ENCODE measurements at regions not wholly inside any gene's neighbourhood (a gene's known extent, or its start where the extent isn't known, plus 50 kb on each side); places are given as distances from the start of the nearest gene placed in this dataset.

- no peak overlapping the region for H3K27ac ChIP-seq (ENCODE audit: extremely low read depth, low read depth, low read length)
- H2AFZ ChIP-seq (ENCODE audit: low read depth, low read length): no peak overlapping the region
- WGBS (ENCODE audit: insufficient coverage, low coverage, missing lambda C conversion rate): 28% methylated on average over 17 of the region's 20 CpGs
- in situ Hi-C loops (cut with MboI): no loop called here
- H3K79me2 ChIP-seq (ENCODE audit: control insufficient read depth, insufficient read depth, low read length): no peaks in the 10 kb centered on the region
- H3K9ac ChIP-seq (ENCODE audit: insufficient read depth in 1 of 2, low read depth in 2 of 2, low read length in 2 of 2): no peak overlapping the region
- H3K27me3 ChIP-seq (ENCODE audit: control insufficient read depth in 2 of 2, insufficient read depth in 2 of 2, low read length in 2 of 2): peaks cover 10 to 41% of the 10 kb centered on the region in 2 experiments; a peak in 4 of 5 replicates
- ChIA-PET CTCF (ENCODE audit: low intra/inter-chr PET ratio) (no interaction called here), POLR2A (interaction anchor here (1.2 to 2.8 kb wide), 4 partner anchors 8 to 218 kb away, joined by 3 to 9 read pairs (median 6); no protein-coding TSS in a partner anchor)
- no peaks in the 10 kb centered on the region; the same call in 1 of the 2 replicates for H3K9me3 ChIP-seq (replicated peaks; ENCODE audit: control insufficient read depth, insufficient read depth, low read depth, low read length)
- no TSS peak for BruUV-seq (replicated peaks)
- DNase-seq (ENCODE audit: extremely low read depth in 1 of 4, low spot score in 3 of 4): no peak
- no peaks in the 10 kb centered on the region for H3K9me1 ChIP-seq (ENCODE audit: control insufficient read depth, insufficient read depth, low read length)
- peaks cover 0 to 9% of the 10 kb centered on the region in 2 experiments; a peak in 1 of 5 replicates for H3K4me1 ChIP-seq (replicated peaks in 1 of 2; ENCODE audit: control insufficient read depth in 2 of 2, insufficient read depth in 2 of 2, low read length in 2 of 2)
- H3K4me3 ChIP-seq: no peak overlapping the region
- ATAC-seq: no peak
- H4K20me1 ChIP-seq (replicated peaks; ENCODE audit: control insufficient read depth, insufficient read depth, low read length): no peaks in the 10 kb centered on the region
- no peak overlapping the region for H3K4me2 ChIP-seq (ENCODE audit: insufficient read depth, low read length)
- FAIRE-seq: no peak
- no peaks in the 10 kb centered on the region for H3K36me3 ChIP-seq (ENCODE audit: control insufficient read depth, insufficient read depth, low read length)
- intact Hi-C loops (cut with micrococcal nuclease): no loop called here
- TF ChIP-seq MXD1 (CRISPR knock-in tag; IDR thresholded peaks at IDR 0.05; ENCODE audit: borderline replicate concordance, poor library complexity, severe bottlenecking): no peak
- TF ChIP-seq NCOA1 (IDR thresholded peaks at IDR 0.05; ENCODE audit: low read depth): no peak
- TF ChIP-seq ATF6 (CRISPR knock-in tag; IDR thresholded peaks at IDR 0.05): no peak
- no peak for TF ChIP-seq ZBTB9 (CRISPR knock-in tag; IDR thresholded peaks at IDR 0.05)
- no peak for TF ChIP-seq KDM4B (IDR thresholded peaks at IDR 0.05; ENCODE audit: borderline replicate concordance in 2 of 2, low read depth in 1 of 2)
- no peak for TF ChIP-seq POLR2B (IDR thresholded peaks at IDR 0.05; ENCODE audit: low read depth, partially characterized antibody)
- TF ChIP-seq THRA (IDR thresholded peaks at IDR 0.05): no peak
- TF ChIP-seq PML (IDR thresholded peaks at IDR 0.05; ENCODE audit: low read length): no peak
- TF ChIP-seq ESRRB (CRISPR knock-in tag; IDR thresholded peaks at IDR 0.05; ENCODE audit: borderline replicate concordance): no peak
- TF ChIP-seq RB1 (IDR thresholded peaks at IDR 0.05; ENCODE audit: low read depth): no peak
- no peak for TF ChIP-seq ZNF274 (IDR thresholded peaks at IDR 0.05; ENCODE audit: borderline replicate concordance, low read depth, low read length)
- no peak for TF ChIP-seq MITF (IDR thresholded peaks at IDR 0.05)
Measured at GRCh38 chr2:10228611-10229365, 73.9 kb upstream of the HPCAL1 start.

Measured in K562 (cell line).